OCI-M1 (cell line): ENCODE measurements at regions not wholly inside any gene's neighbourhood (a gene's known extent, or its start where the extent isn't known, plus 50 kb on each side); places are given as distances from the start of the nearest gene placed in this dataset.
A peak's percentile ranks its signal among the peaks of the same experiment; 100 is the strongest.
"Not testable (repeated sequence)": the region's sequence is repeated elsewhere in the genome, so short reads cannot be mapped to it uniquely, and the experiment has no call there.

Experiments used
- DNase-seq: peaks from one replicate; lab custom pipeline; 2025; lab: John Stamatoyannopoulos, UW

- DNase-seq = not testable (repeated sequence)
Observed at GRCh38 chr1:243074224-243074623, 180.9 kb downstream of the CEP170 start.

GRCh38 chr1:243067056-243067455, 188.0 kb downstream of the CEP170 start:
- DNase-seq = not testable (repeated sequence)

GRCh38 chr1:243061965-243062364, 193.1 kb downstream of the CEP170 start:
- not testable (repeated sequence) for DNase-seq

GRCh38 chr1:243055510-243055909, 199.6 kb downstream of the CEP170 start:
- not testable (repeated sequence) for DNase-seq

GRCh38 chr1:243055091-243055490, 200.0 kb downstream of the CEP170 start:
- not testable (repeated sequence) for DNase-seq

- not testable (repeated sequence) for DNase-seq
Observed at GRCh38 chr1:243054681-243055080, 200.4 kb downstream of the CEP170 start.

- DNase-seq = not testable (repeated sequence)
Observed at GRCh38 chr1:243053048-243053447, 202.0 kb downstream of the CEP170 start.

GRCh38 chr1:243050613-243051012, 204.5 kb downstream of the CEP170 start:
- not testable (repeated sequence) for DNase-seq

- DNase-seq = not testable (repeated sequence)
Observed at GRCh38 chr1:243049716-243050115, 205.4 kb downstream of the CEP170 start.

- not testable (repeated sequence) for DNase-seq
Observed at GRCh38 chr1:243021365-243021764, 233.7 kb downstream of the CEP170 start.

- DNase-seq = not testable (repeated sequence)
Observed at GRCh38 chr1:243019030-243019635, 235.9 kb downstream of the CEP170 start.

GRCh38 chr1:243010719-243011118, 244.4 kb downstream of the CEP170 start:
- not testable (repeated sequence) for DNase-seq

GRCh38 chr1:243001003-243001402, 254.1 kb downstream of the CEP170 start:
- DNase-seq = not testable (repeated sequence)

- not testable (repeated sequence) for DNase-seq
Observed at GRCh38 chr1:242992776-242993175, 262.3 kb downstream of the CEP170 start.

- not testable (repeated sequence) for DNase-seq
Observed at GRCh38 chr1:242985096-242985495, 270.0 kb downstream of the CEP170 start.

- not testable (repeated sequence) for DNase-seq
Observed at GRCh38 chr1:242973341-242973740, 281.7 kb downstream of the CEP170 start.

GRCh38 chr1:242966892-242967291, 288.2 kb downstream of the CEP170 start:
- no peak for DNase-seq

GRCh38 chr1:242959397-242959796, 295.7 kb downstream of the CEP170 start:
- not testable (repeated sequence) for DNase-seq

GRCh38 chr1:242954945-242955344, 300.1 kb downstream of the CEP170 start:
- not testable (repeated sequence) for DNase-seq

- no peak for DNase-seq
Observed at GRCh38 chr1:242946206-242946605, 308.9 kb downstream of the CEP170 start.

GRCh38 chr1:242936725-242937124, 318.4 kb downstream of the CEP170 start:
- DNase-seq = peak; percentile 12

GRCh38 chr1:242924717-242925116, 330.4 kb downstream of the CEP170 start:
- DNase-seq = peak; percentile 74

GRCh38 chr1:242923603-242924002, 331.5 kb downstream of the CEP170 start:
- DNase-seq = not testable (repeated sequence)

- DNase-seq = not testable (repeated sequence)
Observed at GRCh38 chr1:242914729-242915128, 340.4 kb downstream of the CEP170 start.
